ENCODE measurements at regions not wholly inside any gene's neighbourhood (a gene's known extent, or its start where the extent isn't known, plus 50 kb on each side); places are given as distances from the start of the nearest gene placed in this dataset.

- no peak for DNase-seq (ENCODE audit: insufficient read length, low spot score)
- no peak for TF ChIP-seq CTCF (IDR thresholded peaks at IDR 0.05; ENCODE audit: insufficient read depth, missing control alignments)
- FAIRE-seq: no peak
These were observed 787.3 kb downstream of the VRK1 start for GRCh38 chr14:97584528-97584927.

- TF ChIP-seq CTCF (IDR thresholded peaks at IDR 0.05; ENCODE audit: insufficient read depth, missing control alignments): no peak
- FAIRE-seq (no peak), DNase-seq (ENCODE audit: insufficient read length, low spot score) (no peak)
These were observed 795.3 kb downstream of the VRK1 start for GRCh38 chr14:97592341-97592980.

GRCh38 chr14:97594306-97594705 lies 797.1 kb downstream of the VRK1 start:
- no peak for DNase-seq (ENCODE audit: insufficient read length, low spot score)
- no peak for TF ChIP-seq CTCF (IDR thresholded peaks at IDR 0.05; ENCODE audit: insufficient read depth, missing control alignments)
- FAIRE-seq: no peak

GRCh38 chr14:97602438-97603117 lies 805.4 kb downstream of the VRK1 start:
- no peak for FAIRE-seq
- TF ChIP-seq CTCF (IDR thresholded peaks at IDR 0.05; ENCODE audit: insufficient read depth, missing control alignments): no peak
- no peak for DNase-seq (ENCODE audit: insufficient read length, low spot score)

GRCh38 chr14:97603201-97603600 lies 806.0 kb downstream of the VRK1 start:
- DNase-seq (ENCODE audit: insufficient read length, low spot score) (no peak), FAIRE-seq (no peak)
- TF ChIP-seq CTCF (IDR thresholded peaks at IDR 0.05; ENCODE audit: insufficient read depth, missing control alignments): no peak

- TF ChIP-seq CTCF (IDR thresholded peaks at IDR 0.05; ENCODE audit: insufficient read depth, missing control alignments): no peak
- no peak for FAIRE-seq
- no peak for DNase-seq (ENCODE audit: insufficient read length, low spot score)
These were observed 807.5 kb downstream of the VRK1 start for GRCh38 chr14:97604731-97605130.

GRCh38 chr14:97618401-97618800 lies 821.2 kb downstream of the VRK1 start:
- no peak for TF ChIP-seq CTCF (IDR thresholded peaks at IDR 0.05; ENCODE audit: insufficient read depth, missing control alignments)
- DNase-seq (ENCODE audit: insufficient read length, low spot score) (no peak), FAIRE-seq (no peak)
